ENCODE measurements at regions not wholly inside any gene's neighbourhood (a gene's known extent, or its start where the extent isn't known, plus 50 kb on each side); places are given as distances from the start of the nearest gene placed in this dataset.

- TF ChIP-seq POLR2A (IDR thresholded peaks at IDR 0.05; ENCODE audit: extremely low read depth, insufficient read length) (no peak), MYC (IDR thresholded peaks at IDR 0.05; ENCODE audit: low read depth, low read length) (no peak), MAX (IDR thresholded peaks at IDR 0.05; ENCODE audit: low read depth, low read length) (no peak)
- TF ChIP-seq, protein P1, sequence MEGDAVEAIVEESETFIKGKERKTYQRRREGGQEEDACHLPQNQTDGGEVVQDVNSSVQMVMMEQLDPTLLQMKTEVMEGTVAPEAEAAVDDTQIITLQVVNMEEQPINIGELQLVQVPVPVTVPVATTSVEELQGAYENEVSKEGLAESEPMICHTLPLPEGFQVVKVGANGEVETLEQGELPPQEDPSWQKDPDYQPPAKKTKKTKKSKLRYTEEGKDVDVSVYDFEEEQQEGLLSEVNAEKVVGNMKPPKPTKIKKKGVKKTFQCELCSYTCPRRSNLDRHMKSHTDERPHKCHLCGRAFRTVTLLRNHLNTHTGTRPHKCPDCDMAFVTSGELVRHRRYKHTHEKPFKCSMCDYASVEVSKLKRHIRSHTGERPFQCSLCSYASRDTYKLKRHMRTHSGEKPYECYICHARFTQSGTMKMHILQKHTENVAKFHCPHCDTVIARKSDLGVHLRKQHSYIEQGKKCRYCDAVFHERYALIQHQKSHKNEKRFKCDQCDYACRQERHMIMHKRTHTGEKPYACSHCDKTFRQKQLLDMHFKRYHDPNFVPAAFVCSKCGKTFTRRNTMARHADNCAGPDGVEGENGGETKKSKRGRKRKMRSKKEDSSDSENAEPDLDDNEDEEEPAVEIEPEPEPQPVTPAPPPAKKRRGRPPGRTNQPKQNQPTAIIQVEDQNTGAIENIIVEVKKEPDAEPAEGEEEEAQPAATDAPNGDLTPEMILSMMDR (IDR thresholded peaks at IDR 0.05; ENCODE audit: low read depth, low read length) = no peak
Measured at GRCh38 chr5:38143384-38143783, 115.0 kb upstream of the EGFLAM start.
